GM12891 (cell line): ENCODE measurements at regions not wholly inside any gene's neighbourhood (a gene's known extent, or its start where the extent isn't known, plus 50 kb on each side); places are given as distances from the start of the nearest gene placed in this dataset.

Source experiments
- PAX5 ChIP-seq: IDR thresholded peaks from 2 replicates; pipeline ENCODE4 v1.6.1; 2011; ENCODE audit warnings: low read length, moderate library complexity, mild to moderate bottlenecking; ENCODE audit not compliant: insufficient read depth, severe bottlenecking
- POLR2A ChIP-seq: IDR thresholded peaks from 2 replicates; pipeline ENCODE4 v1.6.1; 2011; ENCODE audit warnings: low read depth, low read length, control low read depth
- POLR2AphosphoS5 ChIP-seq: IDR thresholded peaks from 2 replicates; pipeline ENCODE4 v1.6.1; 2011; ENCODE audit warnings: low read depth, low read length, control low read depth

GRCh38 chrY:7881696-7882095, 970.1 kb upstream of the AMELY start:
- no peak for TF ChIP-seq POLR2AphosphoS5
- TF ChIP-seq PAX5: no peak
- TF ChIP-seq POLR2A: no peak
